BLaER1 (cell line): ENCODE measurements at regions not wholly inside any gene's neighbourhood (a gene's known extent, or its start where the extent isn't known, plus 50 kb on each side); places are given as distances from the start of the nearest gene placed in this dataset.

Experiments
- H3K27ac ChIP-seq: shearing (Covaris generic); formaldehyde crosslinking; 2 replicates; pipeline ENCODE4 v1.8.1; 2022
- H3K27me3 ChIP-seq: shearing (Covaris generic); formaldehyde crosslinking; 2 replicates; pipeline ENCODE4 v1.8.1; 2022
- H3K36me3 ChIP-seq: shearing (Covaris generic); formaldehyde crosslinking; 2 replicates; pipeline ENCODE4 v1.8.1; 2022
- H3K4me1 ChIP-seq: shearing (Covaris generic); formaldehyde crosslinking; 2 replicates; pipeline ENCODE4 v1.8.1; 2022
- H3K4me2 ChIP-seq: shearing (Covaris generic); formaldehyde crosslinking; 2 replicates; pipeline ENCODE4 v1.8.1; 2022
- H3K4me3 ChIP-seq: shearing (Covaris generic); formaldehyde crosslinking; 2 replicates; pipeline ENCODE4 v1.8.1; 2022
- H3K9ac ChIP-seq: shearing (Covaris generic); formaldehyde crosslinking; 2 replicates; pipeline ENCODE4 v1.8.1; 2022
- H3K9me3 ChIP-seq: shearing (Covaris generic); formaldehyde crosslinking; 2 replicates; pipeline ENCODE4 v1.8.1; 2022
- H4K20me1 ChIP-seq: shearing (Covaris generic); formaldehyde crosslinking; 2 replicates; pipeline ENCODE4 v1.8.1; 2022
- Cebpa-rat ChIP-seq: shearing (Covaris generic); IDR thresholded peaks from 2 replicates; pipeline ENCODE4 v1.8.1; 2022

DNA sequence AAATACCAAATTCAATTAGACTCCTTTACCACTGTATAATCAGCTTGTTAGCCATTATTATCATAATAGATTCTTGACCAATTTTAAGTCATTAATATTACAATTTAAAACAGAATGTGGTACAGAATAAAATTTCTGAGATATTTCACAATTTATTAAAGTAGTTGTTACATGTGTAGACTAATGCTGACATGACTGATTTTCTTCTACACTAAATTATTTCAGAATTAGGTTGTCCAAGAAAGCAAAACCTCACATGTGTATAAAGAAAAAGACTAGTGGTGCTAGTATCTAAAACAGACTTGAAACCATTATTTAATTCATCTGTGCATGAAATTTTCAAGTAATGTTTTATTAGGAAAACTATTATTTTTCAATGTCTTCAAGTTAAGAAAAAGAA lies 79.2 kb upstream of the COL3A1 start:
- Histone ChIP-seq H3K9me3 (0 out of 2 replicates have a peak, but pooled peaks cover 3% of the 10 kb centered on the region), H3K36me3 (no peaks in the 10 kb centered on the region), H3K27ac (no peak overlapping the region), H3K4me3 (no peak overlapping the region), H3K9ac (no peak overlapping the region), H3K4me1 (no peaks in the 10 kb centered on the region), H3K27me3 (no peaks in the 10 kb centered on the region), H4K20me1 (no peaks in the 10 kb centered on the region), H3K4me2 (no peak overlapping the region)
- TF ChIP-seq Cebpa-rat, result no peak

GRCh38 chr2:188897096-188897495 lies 77.1 kb upstream of the COL3A1 start:
- no peaks in the 10 kb centered on the region for H3K36me3 ChIP-seq
- H3K4me2 ChIP-seq, result no peak overlapping the region
- no peaks in the 10 kb centered on the region for H3K4me1 ChIP-seq
- no peaks in the 10 kb centered on the region for H3K9me3 ChIP-seq
- no peak overlapping the region for H3K27ac ChIP-seq
- H4K20me1 ChIP-seq, result no peaks in the 10 kb centered on the region
- TF ChIP-seq Cebpa-rat, result no peak
- no peak overlapping the region for H3K4me3 ChIP-seq
- no peak overlapping the region for H3K9ac ChIP-seq
- no peaks in the 10 kb centered on the region for H3K27me3 ChIP-seq

DNA sequence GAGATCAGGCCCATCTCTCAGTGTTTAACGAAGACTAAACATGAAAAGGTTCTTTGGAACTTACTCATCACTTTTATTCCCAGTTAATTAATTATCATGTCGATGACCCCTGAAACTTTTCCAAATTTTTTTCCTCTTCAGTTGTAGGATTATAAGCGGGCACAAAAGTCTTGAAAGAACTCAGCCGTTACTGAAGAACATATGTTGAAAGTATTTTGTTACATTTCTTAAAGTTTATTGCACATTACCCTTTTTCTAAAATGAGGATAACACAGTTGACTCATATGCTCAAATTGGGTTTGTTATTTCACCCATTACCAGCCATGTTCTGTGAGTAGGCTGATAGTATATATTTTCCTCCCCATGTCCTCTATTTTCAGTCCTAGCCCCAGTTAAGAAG lies 75.9 kb upstream of the COL3A1 start:
- H3K27me3 ChIP-seq, result no peaks in the 10 kb centered on the region

DNA sequence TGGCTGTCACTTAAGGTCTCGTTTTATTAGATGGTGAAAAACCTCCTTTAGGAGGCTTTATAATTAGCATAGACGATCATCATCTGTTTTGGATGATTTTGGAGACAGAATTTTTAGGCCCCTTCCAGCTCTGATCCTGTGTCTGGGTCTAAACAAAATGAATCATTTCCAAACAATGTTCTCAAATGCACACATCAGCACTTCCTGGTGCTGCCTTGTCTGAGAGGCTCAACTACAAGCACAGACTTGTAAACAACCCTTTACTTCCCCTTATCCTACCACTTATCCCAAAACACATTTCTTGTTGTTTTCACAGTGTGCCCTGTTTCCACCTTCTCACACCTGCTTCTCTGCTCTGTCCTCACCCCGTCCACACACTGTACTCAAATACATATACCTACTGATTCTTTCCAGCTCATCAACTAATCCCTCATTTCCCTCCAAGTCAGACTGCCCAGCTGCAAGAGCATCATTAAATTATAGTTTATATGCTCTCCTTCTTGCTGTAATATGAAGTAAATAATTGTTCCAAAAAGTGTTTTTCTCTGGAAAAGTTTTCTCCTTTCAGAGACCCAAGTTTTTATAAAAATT lies 71.2 kb upstream of the COL3A1 start:
- no peaks in the 10 kb centered on the region for H3K27me3 ChIP-seq
- H3K4me2 ChIP-seq, result no peak overlapping the region
- no peak overlapping the region for H3K27ac ChIP-seq
- H3K4me3 ChIP-seq, result no peak overlapping the region
- H3K4me1 ChIP-seq, result no peaks in the 10 kb centered on the region
- no peaks in the 10 kb centered on the region for H3K36me3 ChIP-seq
- H3K9me3 ChIP-seq, result no peaks in the 10 kb centered on the region
- no peak for TF ChIP-seq Cebpa-rat
- no peaks in the 10 kb centered on the region for H4K20me1 ChIP-seq
- H3K9ac ChIP-seq, result no peak overlapping the region

More for the DNA sequence above, 75.9 kb upstream of the COL3A1 start:
- H3K27ac ChIP-seq, result no peak overlapping the region
- H4K20me1 ChIP-seq, result no peaks in the 10 kb centered on the region
- H3K36me3 ChIP-seq, result no peaks in the 10 kb centered on the region
- no peaks in the 10 kb centered on the region for H3K4me1 ChIP-seq
- no peak for TF ChIP-seq Cebpa-rat
- H3K9ac ChIP-seq, result no peak overlapping the region
- H3K4me2 ChIP-seq, result no peak overlapping the region
- no peaks in the 10 kb centered on the region for H3K9me3 ChIP-seq
- no peak overlapping the region for H3K4me3 ChIP-seq

- H3K9ac ChIP-seq, result no peak overlapping the region
- no peaks in the 10 kb centered on the region for H4K20me1 ChIP-seq
- no peaks in the 10 kb centered on the region for H3K9me3 ChIP-seq
- TF ChIP-seq Cebpa-rat, result no peak
- no peak overlapping the region for H3K27ac ChIP-seq
- no peak overlapping the region for H3K4me3 ChIP-seq
- no peaks in the 10 kb centered on the region for H3K36me3 ChIP-seq
- no peaks in the 10 kb centered on the region for H3K4me1 ChIP-seq
- H3K27me3 ChIP-seq, result no peaks in the 10 kb centered on the region
- H3K4me2 ChIP-seq, result no peak overlapping the region
These were observed 70.4 kb upstream of the COL3A1 start for GRCh38 chr2:188903740-188904139.

DNA sequence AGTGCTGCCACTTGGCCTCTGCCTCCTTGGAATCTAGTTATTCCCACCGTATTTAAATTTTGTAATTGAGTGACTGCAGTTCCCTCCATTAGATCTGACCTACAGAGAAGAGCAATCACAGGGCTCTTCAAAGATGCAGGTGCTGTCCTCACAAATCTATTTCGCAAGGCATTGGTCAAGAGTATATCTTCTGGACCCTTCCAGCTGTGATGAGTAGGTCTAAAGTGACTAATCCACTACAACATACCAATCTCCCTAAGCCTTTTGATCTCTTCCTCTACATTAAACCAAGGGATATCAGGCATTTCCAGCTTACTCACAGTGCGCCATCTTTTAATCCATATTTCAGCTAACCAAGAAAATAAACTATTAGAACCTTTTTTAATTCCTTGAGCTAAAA lies 65.1 kb upstream of the COL3A1 start:
- no peaks in the 10 kb centered on the region for H3K4me1 ChIP-seq
- H3K27ac ChIP-seq, result no peak overlapping the region
- H3K4me3 ChIP-seq, result no peak overlapping the region
- no peaks in the 10 kb centered on the region for H3K36me3 ChIP-seq
- no peak overlapping the region for H3K4me2 ChIP-seq
- TF ChIP-seq Cebpa-rat, result no peak
- H4K20me1 ChIP-seq, result no peaks in the 10 kb centered on the region
- no peaks in the 10 kb centered on the region for H3K27me3 ChIP-seq
- no peaks in the 10 kb centered on the region for H3K9me3 ChIP-seq
- no peak overlapping the region for H3K9ac ChIP-seq

- no peak overlapping the region for H3K4me3 ChIP-seq
- no peak for TF ChIP-seq Cebpa-rat
- no peaks in the 10 kb centered on the region for H4K20me1 ChIP-seq
- H3K9ac ChIP-seq, result no peak overlapping the region
- no peaks in the 10 kb centered on the region for H3K36me3 ChIP-seq
- H3K27ac ChIP-seq, result no peak overlapping the region
- H3K4me1 ChIP-seq, result no peaks in the 10 kb centered on the region
- no peaks in the 10 kb centered on the region for H3K9me3 ChIP-seq
- no peak overlapping the region for H3K4me2 ChIP-seq
- no peaks in the 10 kb centered on the region for H3K27me3 ChIP-seq
These were observed 57.4 kb upstream of the COL3A1 start for GRCh38 chr2:188916736-188917135.

- no peak for TF ChIP-seq Cebpa-rat
- no peak overlapping the region for H3K4me2 ChIP-seq
- no peak overlapping the region for H3K27ac ChIP-seq
- no peaks in the 10 kb centered on the region for H3K9me3 ChIP-seq
- no peak overlapping the region for H3K4me3 ChIP-seq
- H3K9ac ChIP-seq, result no peak overlapping the region
- no peaks in the 10 kb centered on the region for H3K4me1 ChIP-seq
- no peaks in the 10 kb centered on the region for H3K36me3 ChIP-seq
- no peaks in the 10 kb centered on the region for H3K27me3 ChIP-seq
- H4K20me1 ChIP-seq, result no peaks in the 10 kb centered on the region
These were observed 56.5 kb upstream of the COL3A1 start for GRCh38 chr2:188917632-188918031.

GRCh38 chr2:188919824-188920223 lies 54.3 kb upstream of the COL3A1 start:
- H3K9me3 ChIP-seq, result no peaks in the 10 kb centered on the region
- no peaks in the 10 kb centered on the region for H3K27me3 ChIP-seq
- H3K36me3 ChIP-seq, result no peaks in the 10 kb centered on the region
- H3K4me1 ChIP-seq, result no peaks in the 10 kb centered on the region
- H3K9ac ChIP-seq, result no peak overlapping the region
- no peak overlapping the region for H3K27ac ChIP-seq
- no peak overlapping the region for H3K4me2 ChIP-seq
- TF ChIP-seq Cebpa-rat, result no peak
- no peaks in the 10 kb centered on the region for H4K20me1 ChIP-seq
- H3K4me3 ChIP-seq, result no peak overlapping the region

DNA sequence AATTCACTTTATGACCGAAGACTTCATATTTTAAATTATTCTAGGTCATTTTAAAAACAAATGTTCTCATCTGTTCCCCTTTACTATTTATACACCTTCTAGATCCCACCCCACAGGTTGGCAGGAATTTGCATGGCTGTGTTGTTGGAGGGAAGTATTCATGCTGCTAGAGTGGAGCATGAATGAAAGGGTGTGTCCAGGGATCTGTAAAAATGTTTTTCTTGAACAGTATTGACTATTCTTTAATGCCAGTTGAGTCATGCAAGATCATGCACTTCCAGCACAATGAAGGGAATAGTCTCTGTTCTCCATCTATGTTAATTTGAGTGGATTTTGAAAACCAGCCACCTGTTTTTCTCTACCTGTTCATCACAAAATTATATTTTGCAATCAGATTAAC lies 52.0 kb upstream of the COL3A1 start:
- H3K27ac ChIP-seq, result no peak overlapping the region
- no peak for TF ChIP-seq Cebpa-rat
- H3K4me2 ChIP-seq, result no peak overlapping the region
- no peaks in the 10 kb centered on the region for H3K9me3 ChIP-seq
- no peak overlapping the region for H3K4me3 ChIP-seq
- H3K36me3 ChIP-seq, result no peaks in the 10 kb centered on the region
- H3K9ac ChIP-seq, result no peak overlapping the region
- no peaks in the 10 kb centered on the region for H3K4me1 ChIP-seq
- no peaks in the 10 kb centered on the region for H3K27me3 ChIP-seq
- no peaks in the 10 kb centered on the region for H4K20me1 ChIP-seq
